ENCODE measurements at regions not wholly inside any gene's neighbourhood (a gene's known extent, or its start where the extent isn't known, plus 50 kb on each side); places are given as distances from the start of the nearest gene placed in this dataset.

- no peak for DNase-seq (ENCODE audit: low read depth in 4 of 4, low spot score in 3 of 4)
Observed at GRCh38 chr13:64993514-64994164, 2236.5 kb downstream of the PCDH9 start.

DNA sequence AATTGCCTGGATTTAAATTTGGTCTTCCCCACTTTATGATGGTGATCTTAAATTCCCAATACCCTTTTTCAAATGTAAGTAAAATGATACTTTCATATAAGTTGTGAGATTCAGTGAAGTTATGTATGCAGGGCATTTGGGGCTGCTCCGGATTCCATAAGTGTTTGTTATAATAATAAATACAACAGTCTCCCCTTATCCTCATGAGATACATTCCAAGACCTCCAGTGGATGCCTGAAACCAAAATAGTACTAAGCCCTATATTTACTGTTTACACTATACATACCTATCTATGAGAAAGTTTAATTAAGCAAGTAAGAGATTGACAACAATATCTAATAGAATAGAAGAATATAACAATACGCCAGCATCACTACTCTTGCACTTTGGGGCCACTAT is 2237.8 kb downstream of the PCDH9 start:
- DNase-seq (ENCODE audit: low read depth in 4 of 4, low spot score in 3 of 4), result no peak

- no peak for DNase-seq (ENCODE audit: low read depth in 4 of 4, low spot score in 3 of 4)
Observed at GRCh38 chr13:64985075-64985474, 2245.1 kb downstream of the PCDH9 start.

DNA sequence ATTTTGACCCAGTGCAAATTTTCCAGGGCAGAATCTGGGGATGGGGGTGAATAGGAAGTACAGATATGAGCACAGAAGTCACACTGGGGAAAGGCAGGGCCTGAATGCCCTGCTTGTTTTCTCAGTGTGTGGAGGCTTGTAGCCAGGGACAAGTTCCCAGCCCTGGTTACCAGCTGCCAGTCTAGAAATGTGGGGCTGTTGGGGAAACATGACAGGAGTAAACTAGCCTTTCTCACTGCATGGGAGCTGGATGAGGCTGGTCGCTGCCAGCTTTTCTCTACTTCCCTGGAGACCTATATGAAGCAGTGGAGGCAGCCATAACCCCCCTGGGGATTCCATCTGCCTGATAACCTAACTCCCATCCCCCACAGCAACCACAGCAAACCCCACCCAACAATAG is 2267.7 kb downstream of the PCDH9 start:
- no peak for DNase-seq (ENCODE audit: low read depth in 4 of 4, low spot score in 3 of 4)

- no peak for DNase-seq (ENCODE audit: low read depth in 4 of 4, low spot score in 3 of 4)
Observed at GRCh38 chr13:64959276-64959675, 2270.9 kb downstream of the PCDH9 start.

- DNase-seq (ENCODE audit: low read depth in 4 of 4, low spot score in 3 of 4), result no peak
Observed at GRCh38 chr13:64958106-64958505, 2272.0 kb downstream of the PCDH9 start.

GRCh38 chr13:64938660-64939059 is 2291.5 kb downstream of the PCDH9 start:
- no peak for DNase-seq (ENCODE audit: low read depth in 4 of 4, low spot score in 3 of 4)

GRCh38 chr13:64937302-64937701 is 2292.8 kb downstream of the PCDH9 start:
- no peak for DNase-seq (ENCODE audit: low read depth in 4 of 4, low spot score in 3 of 4)

DNA sequence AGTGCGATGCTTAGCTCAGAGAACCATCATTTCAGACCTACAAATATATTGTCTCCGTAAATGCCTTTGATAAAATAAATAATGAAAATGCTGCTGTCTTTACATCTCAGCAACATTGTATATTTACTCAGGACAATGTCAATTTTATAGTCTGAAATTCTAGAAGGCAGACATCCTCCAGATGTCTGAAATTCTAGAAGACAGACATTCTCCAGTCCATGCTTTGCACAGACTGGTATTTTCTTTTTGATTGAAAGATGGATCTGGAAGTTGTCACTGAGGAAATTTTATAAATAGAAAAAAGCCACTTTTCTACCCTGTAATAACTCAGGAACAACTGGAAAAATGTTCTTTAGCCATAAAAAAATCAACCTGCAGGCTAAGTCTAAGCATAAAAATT is 2293.3 kb downstream of the PCDH9 start:
- DNase-seq (ENCODE audit: low read depth in 4 of 4, low spot score in 3 of 4), result no peak

DNA sequence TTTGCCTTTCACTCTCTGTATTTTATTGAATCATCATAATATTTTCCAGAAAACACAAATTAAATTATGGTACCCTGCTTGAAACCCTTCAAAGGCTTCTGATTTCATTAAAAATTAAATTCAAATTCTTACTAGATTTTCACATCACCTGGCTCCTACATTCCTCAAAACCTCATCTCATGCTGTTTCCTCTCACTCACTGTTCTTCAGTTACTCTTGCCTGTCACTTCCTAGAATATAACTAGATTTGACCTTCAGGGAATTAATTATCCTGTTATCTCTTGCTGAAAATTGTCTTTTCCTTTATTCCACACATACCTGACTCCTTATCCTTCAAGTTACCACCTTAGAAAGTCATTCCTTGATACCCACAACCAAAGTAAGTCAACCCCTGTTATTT is 2294.7 kb downstream of the PCDH9 start:
- DNase-seq (ENCODE audit: low read depth in 4 of 4, low spot score in 3 of 4), result no peak

DNA sequence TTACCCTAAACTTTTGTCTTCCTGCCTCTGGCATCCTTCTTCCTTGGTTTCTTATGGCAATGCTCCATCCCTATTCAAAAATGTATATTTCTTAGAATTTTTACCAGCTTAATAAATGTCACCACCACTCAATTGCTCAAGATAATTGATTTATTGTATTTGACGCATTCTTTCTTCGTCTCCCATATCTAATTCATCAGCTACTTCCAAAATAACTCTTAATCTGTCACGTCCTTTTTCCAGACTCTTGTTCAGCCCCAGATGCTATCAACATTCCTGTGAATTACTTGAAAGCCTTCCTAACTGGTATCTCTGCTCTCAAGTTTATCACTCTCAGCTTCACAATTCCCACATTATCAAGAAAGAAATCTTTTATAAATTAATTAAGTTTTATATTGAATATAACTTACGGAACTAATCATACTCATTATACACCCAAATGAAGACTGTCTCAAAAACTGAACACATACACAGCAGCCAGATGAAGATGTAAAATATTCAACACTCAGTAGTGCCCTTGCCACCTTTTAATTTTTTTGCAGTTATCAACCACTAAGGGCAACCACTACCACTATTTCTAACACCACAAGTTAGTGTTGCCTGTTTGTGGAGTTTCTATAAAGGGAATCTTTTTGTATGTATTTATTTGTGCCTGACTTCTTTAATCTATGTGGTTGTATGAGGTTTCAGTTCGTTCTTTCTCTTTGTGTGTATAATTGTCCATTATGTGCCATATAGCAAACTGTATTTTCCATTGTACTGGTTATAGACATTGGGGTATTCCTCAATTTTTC is 2295.4 kb downstream of the PCDH9 start:
- no peak for DNase-seq (ENCODE audit: low read depth in 4 of 4, low spot score in 3 of 4)

- DNase-seq (ENCODE audit: low read depth in 4 of 4, low spot score in 3 of 4), result no peak
Observed at GRCh38 chr13:64930636-64931035, 2299.5 kb downstream of the PCDH9 start.

GRCh38 chr13:64928696-64929499 is 2301.2 kb downstream of the PCDH9 start:
- DNase-seq (ENCODE audit: low read depth in 4 of 4, low spot score in 3 of 4), result no peak

GRCh38 chr13:64925727-64926126 is 2304.4 kb downstream of the PCDH9 start:
- no peak for DNase-seq (ENCODE audit: low read depth in 4 of 4, low spot score in 3 of 4)

- no peak for DNase-seq (ENCODE audit: low read depth in 4 of 4, low spot score in 3 of 4)
Observed at GRCh38 chr13:64925284-64925683, 2304.9 kb downstream of the PCDH9 start.

GRCh38 chr13:64924401-64924800 is 2305.7 kb downstream of the PCDH9 start:
- DNase-seq (ENCODE audit: low read depth in 4 of 4, low spot score in 3 of 4), result no peak

DNA sequence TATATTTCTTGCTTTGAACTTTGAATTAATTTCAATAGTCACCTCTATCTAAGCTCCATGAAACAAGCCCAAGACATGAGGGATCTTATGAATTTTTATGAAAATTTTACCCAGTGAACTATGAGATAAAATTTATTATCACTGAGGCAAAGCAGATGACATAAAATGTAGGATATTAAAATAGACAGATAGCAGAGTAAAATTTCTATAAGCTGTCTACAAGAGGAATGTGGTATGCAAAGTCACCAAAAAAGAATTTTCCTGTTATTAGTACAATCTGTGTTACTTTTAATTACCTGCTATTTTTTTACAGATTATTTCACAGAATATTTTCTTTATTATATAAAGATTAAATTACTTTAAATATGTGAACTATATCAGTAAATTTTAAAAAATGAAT is 2312.6 kb downstream of the PCDH9 start:
- DNase-seq (ENCODE audit: low read depth in 4 of 4, low spot score in 3 of 4), result no peak

- no peak for DNase-seq (ENCODE audit: low read depth in 4 of 4, low spot score in 3 of 4)
Observed at GRCh38 chr13:64912141-64912540, 2318.0 kb downstream of the PCDH9 start.

- DNase-seq (ENCODE audit: low read depth in 4 of 4, low spot score in 3 of 4), result no peak
Observed at GRCh38 chr13:64910096-64910495, 2320.0 kb downstream of the PCDH9 start.

DNA sequence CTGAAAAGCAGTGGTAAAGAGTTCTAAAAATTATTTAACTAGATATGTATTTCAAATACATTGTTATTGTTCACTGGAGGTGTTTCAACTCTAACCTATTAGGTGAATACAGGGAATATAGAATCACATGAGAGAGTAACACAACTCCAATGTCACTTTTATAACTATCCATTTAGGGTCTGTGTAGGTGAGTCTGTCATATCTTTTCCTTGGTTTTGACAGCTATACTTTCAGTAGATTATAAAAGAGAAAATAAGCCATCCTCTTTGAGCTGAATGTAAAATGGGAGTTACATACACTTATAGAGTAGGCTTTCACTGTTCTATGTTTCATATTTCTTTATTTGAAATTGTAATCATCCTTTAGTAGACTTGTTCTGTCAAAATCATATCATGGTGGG is 2321.0 kb downstream of the PCDH9 start:
- DNase-seq (ENCODE audit: low read depth in 4 of 4, low spot score in 3 of 4), result no peak

- DNase-seq (ENCODE audit: low read depth in 4 of 4, low spot score in 3 of 4), result no peak
Observed at GRCh38 chr13:64900039-64900438, 2330.1 kb downstream of the PCDH9 start.

- DNase-seq (ENCODE audit: low read depth in 4 of 4, low spot score in 3 of 4), result no peak
Observed at GRCh38 chr13:64884976-64885375, 2345.2 kb downstream of the PCDH9 start.

Measured in right renal pelvis (tissue), 4 donors.